ENCODE measurements at regions not wholly inside any gene's neighbourhood (a gene's known extent, or its start where the extent isn't known, plus 50 kb on each side); places are given as distances from the start of the nearest gene placed in this dataset.

DNA sequence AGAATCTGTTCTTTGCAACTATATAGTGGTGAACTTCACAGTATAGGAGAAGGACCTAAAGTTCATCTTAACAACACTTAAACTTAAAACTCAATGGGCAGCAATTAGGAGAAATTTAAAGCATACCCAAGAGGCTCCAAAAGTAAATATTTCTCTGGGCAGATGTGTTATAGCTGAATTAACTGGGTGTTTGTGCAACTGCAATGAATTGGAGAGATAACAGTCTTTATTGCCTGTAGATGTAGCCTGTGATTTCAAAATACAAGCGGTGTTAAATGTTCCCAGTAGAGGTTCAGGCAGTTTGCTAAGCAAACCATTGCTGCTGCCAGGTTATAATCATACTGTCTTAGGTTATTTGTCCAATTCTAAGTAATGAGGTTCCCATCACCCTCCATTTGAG, 294.1 kb upstream of the MTNR1B start:
- no peak for DNase-seq

- DNase-seq: no peak
Observed at GRCh38 chr11:92675810-92676209, 293.6 kb upstream of the MTNR1B start.

DNA sequence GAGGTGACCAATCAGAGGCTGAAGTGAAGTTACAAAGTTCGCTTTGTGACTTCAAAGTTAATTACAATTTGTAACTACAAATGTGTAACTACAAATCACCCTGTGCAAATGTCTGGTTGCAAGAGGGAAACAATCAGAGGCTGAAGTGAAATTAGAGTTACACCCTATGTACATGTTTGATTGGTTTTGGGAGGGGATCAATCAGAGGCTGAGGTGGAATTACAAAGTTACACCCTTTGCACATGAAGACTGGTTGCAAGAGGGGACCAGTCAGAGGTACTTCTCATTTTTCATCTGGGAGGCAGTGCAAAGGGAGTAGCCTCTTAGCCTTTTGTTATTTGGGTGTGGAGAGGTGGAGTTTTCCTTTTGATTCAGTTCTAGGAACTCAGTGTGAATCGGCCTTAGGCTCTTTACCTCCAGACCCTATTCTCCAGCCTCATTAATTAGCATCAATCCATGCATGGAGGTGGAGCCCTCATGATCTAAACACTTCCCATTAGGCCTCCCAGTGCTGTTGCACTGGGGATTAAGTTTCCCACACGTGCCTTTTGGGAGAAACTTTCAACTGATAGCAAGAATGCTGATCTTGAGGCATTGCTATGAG, 291.3 kb upstream of the MTNR1B start:
- DNase-seq: no peak

- no peak for DNase-seq
Observed at GRCh38 chr11:92681586-92681985, 287.9 kb upstream of the MTNR1B start.

DNA sequence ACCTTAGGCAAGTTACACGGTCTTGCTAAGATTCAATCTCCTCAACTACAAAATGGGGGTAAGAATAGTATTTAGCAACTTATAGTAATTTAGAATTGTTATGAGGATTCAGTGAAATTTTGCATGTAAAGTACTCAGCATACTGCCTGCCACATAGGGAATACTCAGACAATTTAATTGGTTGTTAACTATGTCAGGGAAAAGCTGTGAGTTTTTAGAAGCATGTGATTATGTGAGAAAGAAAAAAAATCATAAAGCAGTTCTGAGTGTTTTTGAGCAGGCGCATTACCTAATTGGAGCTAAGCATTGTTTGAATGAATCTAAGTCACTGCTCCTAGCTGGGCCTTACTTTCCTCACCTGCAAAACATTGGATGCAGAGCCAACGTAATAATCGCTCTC, 287.3 kb upstream of the MTNR1B start:
- DNase-seq: no peak

DNA sequence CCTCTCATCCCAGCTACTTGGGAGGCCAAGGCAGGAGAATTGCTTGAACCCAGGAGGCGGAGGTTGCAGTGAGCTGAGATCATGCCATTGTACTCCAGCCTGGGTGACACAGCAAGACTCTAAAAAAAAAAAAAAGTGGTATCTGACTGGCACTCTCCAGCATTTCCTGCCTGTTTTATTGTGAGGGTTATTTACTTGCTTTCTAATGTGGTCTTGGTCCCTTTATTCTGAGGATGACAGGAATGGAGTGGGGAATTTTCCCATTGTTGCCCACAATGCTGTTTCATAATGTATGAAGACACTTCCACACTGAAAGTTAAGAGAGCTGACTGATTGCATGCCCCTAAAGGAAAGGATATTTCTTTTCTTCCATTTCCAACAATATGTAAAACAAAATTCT, 286.5 kb upstream of the MTNR1B start:
- no peak for DNase-seq

GRCh38 chr11:92685049-92685448, 284.4 kb upstream of the MTNR1B start:
- no peak for DNase-seq

DNA sequence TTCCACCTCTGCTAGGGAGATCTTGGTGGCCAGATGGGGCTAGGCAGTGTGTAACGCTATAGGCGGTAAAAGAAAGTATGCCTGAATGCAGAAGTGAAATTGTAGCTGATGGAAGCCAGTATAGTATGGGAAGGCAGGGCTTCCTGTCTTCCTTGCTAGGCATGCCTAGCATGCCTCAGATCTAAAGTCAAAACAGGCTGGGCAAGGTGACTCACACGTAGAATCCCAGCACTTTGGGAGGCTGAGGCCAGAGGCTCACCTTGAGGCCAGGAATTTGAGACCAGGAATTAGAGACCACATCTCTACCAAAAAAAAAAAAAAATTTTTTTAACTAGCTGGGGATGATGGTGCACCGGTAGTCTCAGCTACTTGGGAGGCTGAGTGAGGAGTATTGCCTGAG, 281.7 kb upstream of the MTNR1B start:
- no peak for DNase-seq

DNA sequence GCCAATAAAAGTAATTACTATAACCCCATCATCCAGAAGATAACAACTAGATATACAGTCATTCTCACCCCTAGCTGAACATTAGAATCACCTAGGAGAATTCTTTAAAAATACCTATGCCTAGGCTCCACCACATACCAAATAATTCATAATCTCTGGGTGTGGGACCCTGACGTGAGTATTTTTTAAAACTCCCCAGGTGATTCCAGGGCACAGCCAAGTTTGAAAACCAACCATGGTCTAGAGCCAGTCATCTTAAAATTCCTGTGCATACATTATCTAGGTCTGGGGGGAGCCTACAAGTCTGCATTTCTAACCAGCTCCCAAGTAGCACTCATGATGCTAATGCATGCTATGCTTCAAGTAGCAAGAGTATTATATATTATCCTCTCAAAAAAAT, 281.0 kb upstream of the MTNR1B start:
- DNase-seq: no peak

GRCh38 chr11:92692826-92693546, 276.5 kb upstream of the MTNR1B start:
- DNase-seq: no peak

DNA sequence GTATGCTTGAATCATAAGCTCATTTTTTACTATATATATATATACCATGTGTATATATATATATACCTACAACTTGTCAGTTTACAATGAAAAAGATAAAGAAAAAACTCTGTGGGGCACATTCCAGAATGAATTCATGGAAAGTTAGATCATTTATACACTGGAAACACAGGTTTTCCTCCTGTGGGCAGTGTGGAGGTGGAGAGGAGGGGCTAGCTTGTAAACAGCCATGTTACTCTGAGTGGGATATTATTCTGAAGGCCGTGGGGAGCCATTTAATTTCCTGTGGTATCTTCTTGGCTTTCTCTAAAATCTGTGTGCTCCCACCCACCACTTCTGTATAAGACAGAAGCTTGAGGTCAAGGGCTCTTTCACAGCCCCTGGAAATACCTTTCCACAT, 273.4 kb upstream of the MTNR1B start:
- no peak for DNase-seq

GRCh38 chr11:92697461-92698312, 271.8 kb upstream of the MTNR1B start:
- DNase-seq: no peak

DNA sequence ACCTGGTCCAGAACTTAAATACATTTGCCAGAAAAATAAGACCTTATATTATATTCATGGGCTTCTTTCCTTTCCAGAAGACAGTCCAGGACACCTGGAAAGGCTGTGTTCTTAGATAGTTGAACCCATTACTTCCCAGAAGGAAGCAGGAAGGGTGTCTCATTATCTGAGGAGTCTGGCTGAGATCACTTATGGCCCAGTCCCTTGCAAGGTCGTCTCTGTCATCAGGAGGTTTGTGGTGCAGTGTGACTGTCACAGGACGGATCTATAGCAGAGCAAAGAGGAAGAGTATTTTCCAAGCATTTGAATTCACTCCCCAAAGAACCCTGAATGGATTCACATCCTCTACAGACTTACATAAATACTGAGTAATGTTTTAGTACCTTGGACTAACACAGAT, 270.7 kb upstream of the MTNR1B start:
- DNase-seq: no peak

DNA sequence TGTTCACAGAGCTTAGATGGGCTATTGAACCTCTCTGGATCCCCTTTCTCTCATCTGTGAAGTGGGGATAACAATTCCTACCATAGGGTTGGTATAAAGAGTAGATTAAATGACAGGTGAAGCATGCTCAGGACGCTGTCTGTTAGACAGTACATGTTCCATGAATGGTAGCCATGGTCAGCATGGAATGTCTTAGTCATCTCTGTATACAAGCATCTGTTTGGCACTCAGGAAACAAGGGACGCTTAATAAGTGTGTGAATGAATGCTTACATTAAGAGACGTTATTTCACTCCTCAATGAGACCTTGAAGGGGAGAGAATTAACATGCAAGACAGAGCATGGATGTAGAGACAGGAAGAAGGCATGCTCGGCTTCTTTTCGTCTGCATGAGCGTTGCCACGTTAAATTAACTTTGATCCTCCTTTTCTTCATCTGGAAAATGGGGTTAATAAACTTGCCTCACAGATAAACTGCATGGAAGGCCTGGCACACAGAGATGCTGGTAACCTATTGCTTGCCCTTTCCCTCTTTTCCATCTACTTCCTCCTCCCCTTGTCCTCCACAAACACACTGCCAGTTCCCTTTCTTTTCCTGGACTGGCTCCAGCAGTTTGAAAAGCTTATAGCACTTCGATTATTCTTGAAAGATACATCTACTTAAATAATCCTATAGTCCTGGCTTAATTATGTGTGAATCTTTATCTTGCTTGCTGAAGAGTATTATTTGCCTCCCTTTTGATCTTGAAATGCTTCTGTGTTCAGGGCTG, 267.2 kb upstream of the MTNR1B start:
- DNase-seq: no peak

- no peak for DNase-seq
Observed at GRCh38 chr11:92702805-92703448, 266.5 kb upstream of the MTNR1B start.

- DNase-seq: no peak
Observed at GRCh38 chr11:92703449-92703830, 266.0 kb upstream of the MTNR1B start.

DNA sequence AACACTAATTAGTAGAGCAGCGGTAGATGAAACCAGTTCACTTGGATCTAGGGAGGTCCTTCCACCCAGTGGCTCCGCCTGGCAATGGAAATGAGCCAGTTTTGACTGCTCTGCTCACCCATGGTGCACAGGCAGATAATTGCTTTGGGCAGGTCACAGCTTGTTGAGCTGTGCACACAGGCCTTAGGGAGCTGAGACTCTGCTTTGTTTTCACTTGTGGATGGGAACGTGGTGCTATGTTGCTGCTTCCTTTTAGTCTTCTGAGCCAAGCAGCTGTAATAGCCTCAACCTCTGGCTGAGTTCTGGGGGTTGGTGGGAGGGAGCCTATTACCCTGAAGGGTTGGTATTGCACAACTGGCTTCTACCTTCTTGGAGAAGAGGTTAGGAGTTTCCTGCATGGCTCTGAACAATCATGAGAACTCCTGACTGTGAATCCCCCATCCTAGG, 262.3 kb upstream of the MTNR1B start:
- no peak for DNase-seq

GRCh38 chr11:92707665-92708064, 261.8 kb upstream of the MTNR1B start:
- no peak for DNase-seq

GRCh38 chr11:92709329-92709728, 260.1 kb upstream of the MTNR1B start:
- DNase-seq: no peak

- no peak for DNase-seq
Observed at GRCh38 chr11:92711926-92712325, 257.5 kb upstream of the MTNR1B start.

GRCh38 chr11:92714111-92714510, 255.3 kb upstream of the MTNR1B start:
- DNase-seq: no peak

GRCh38 chr11:92717240-92717639, 252.2 kb upstream of the MTNR1B start:
- DNase-seq: no peak

DNA sequence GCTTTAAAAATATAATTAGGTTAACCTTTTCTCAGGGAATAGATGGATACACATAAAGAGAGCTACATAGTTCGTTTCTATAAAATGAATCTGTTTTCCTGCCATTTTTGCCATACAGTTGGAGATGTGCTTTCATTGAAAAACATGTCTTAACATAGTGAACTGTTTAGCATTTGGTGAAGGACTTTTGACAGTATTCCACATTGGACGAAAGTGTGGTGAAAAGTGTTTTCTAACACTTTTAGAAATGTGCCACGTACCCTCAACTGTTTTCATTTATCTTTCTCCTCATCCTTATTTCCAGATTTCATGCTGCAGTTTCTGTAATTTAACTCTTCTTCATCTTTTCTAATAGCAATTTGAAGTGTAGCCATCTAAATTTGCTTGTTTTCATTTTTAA, 249.1 kb upstream of the MTNR1B start:
- no peak for DNase-seq
